ENCODE measurements at regions not wholly inside any gene's neighbourhood (a gene's known extent, or its start where the extent isn't known, plus 50 kb on each side); places are given as distances from the start of the nearest gene placed in this dataset.

GRCh38 chrX:35374116-35374515 is 424.0 kb upstream of the MAGEB16 start:
- TF ChIP-seq CTCF (conservative IDR thresholded peaks at IDR 0.05) = no peak
- no peak for TF ChIP-seq EZH2 (IDR thresholded peaks at IDR 0.05; ENCODE audit: low read depth)
